HCT116 (cell line): ENCODE measurements at regions not wholly inside any gene's neighbourhood (a gene's known extent, or its start where the extent isn't known, plus 50 kb on each side); places are given as distances from the start of the nearest gene placed in this dataset.

Source experiments
- ATAC-seq: fragments of 200-7000 bp; cut with Tn5 transposase; 2 replicates; pipeline ENCODE4 v1.9.1; 2020; ENCODE audit warnings: mild to moderate bottlenecking, moderate library complexity
- BruUV-seq: library from RNA; stranded (reverse); fragments of 400-500 nt; replicated peaks from 2 replicates; lab custom pipeline; 2021; lab: Mats Ljungman, UMichigan
- CTCF ChIA-PET: fragments of 300-600 bp; sonication (Branson Sonifier 250); formaldehyde crosslinking; loops from one replicate; lab custom pipeline; 2021; ENCODE audit warnings: antibody characterized with exemption; lab: Charles Lee
- POLR2A ChIA-PET: fragments of 300-600, 350-600 bp; sonication (Branson Sonifier 250); formaldehyde crosslinking; loops from one replicate; lab custom pipeline; 2021; ENCODE audit warnings: antibody characterized with exemption; lab: Charles Lee
- RAD21 ChIA-PET, 2 experiments: fragments of 300-600 bp; sonication (Branson Sonifier 250); formaldehyde crosslinking; loops; one replicate each; lab custom pipeline; 2023; ENCODE audit warnings: low total read pairs in 2 of 2; ENCODE audit not compliant: uncharacterized antibody in 2 of 2, unreplicated experiment in 2 of 2, low non-redundant PET in 1 of 2; lab: Charles Lee
- DNase-seq: peaks from one replicate; pipeline ENCODE4 v3.0.0-alpha.2; 2010; ENCODE audit warnings: low read depth, low spot score
- H2AFZ ChIP-seq: fragments of 200-600 bp; shearing (Covaris generic), sonication (generic); 2 replicates; pipeline ENCODE4 v1.6.1; 2017; ENCODE audit warnings: low read depth, mixed run types, mixed read lengths, antibody characterized with exemption, low read length; ENCODE audit not compliant: poor library complexity, severe bottlenecking
- H3K27ac ChIP-seq: 2 replicates; pipeline ENCODE4 v1.5.1; 2012; ENCODE audit warnings: low read depth, low read length
- H3K27me3 ChIP-seq: fragments of 200-600 bp; sonication (generic); 2 replicates; pipeline ENCODE4 v1.6.1; 2016; ENCODE audit warnings: mixed run types, low read length, mixed read lengths; ENCODE audit not compliant: insufficient read depth
- H3K36me3 ChIP-seq, 2 experiments: fragments of 200-500 bp in 1 of 2; fragments of 200-600 bp in 1 of 2; sonication (Bioruptor generic) in 1 of 2; sonication (generic) in 1 of 2; 2 replicates each; pipeline versions ENCODE4 v1.5.1 to v1.6.1; 2014 to 2016; ENCODE audit warnings: low read length in 2 of 2, inconsistent platforms in 1 of 2, mixed read lengths in 1 of 2, mixed run types in 1 of 2; ENCODE audit not compliant: insufficient read depth in 2 of 2, control insufficient read depth in 1 of 2
- H3K4me1 ChIP-seq, 2 experiments: fragments of 200-600 bp in 1 of 2; sonication (generic) in 1 of 2; 2 replicates each; pipeline versions ENCODE4 v1.5.1 to v1.6.1; 2012 to 2017; ENCODE audit warnings: low read length in 2 of 2, inconsistent platforms in 1 of 2, mild to moderate bottlenecking in 1 of 2, mixed read lengths in 1 of 2, mixed run types in 1 of 2, moderate library complexity in 1 of 2; ENCODE audit not compliant: insufficient read depth in 2 of 2, control insufficient read depth in 1 of 2
- H3K4me2 ChIP-seq: fragments of 200-600 bp; sonication (generic); 2 replicates; pipeline ENCODE4 v1.6.1; 2017; ENCODE audit warnings: mixed run types, low read length, mixed read lengths
- H3K4me3 ChIP-seq, 2 experiments: fragments of 200-600 bp in 1 of 2; sonication (generic) in 1 of 2; replicated peaks in 1 of 2; 2 replicates each; pipeline ENCODE4 v1.5.1; 2011 to 2016; ENCODE audit warnings: low read length in 2 of 2, control low read depth in 1 of 2, low read depth in 1 of 2, mild to moderate bottlenecking in 1 of 2, mixed read lengths in 1 of 2, mixed run types in 1 of 2
- H3K79me2 ChIP-seq: fragments of 200-600 bp; sonication (generic); 2 replicates; pipeline ENCODE4 v1.6.1; 2017; ENCODE audit warnings: mild to moderate bottlenecking, mixed run types, low read length, moderate library complexity, mixed read lengths; ENCODE audit not compliant: insufficient read depth
- H3K9ac ChIP-seq: fragments of 200-600 bp; sonication (generic); 2 replicates; pipeline ENCODE4 v1.6.1; 2016; ENCODE audit warnings: low read length, mixed read lengths
- H3K9me2 ChIP-seq: fragments of 200-600 bp; sonication (generic), shearing (Covaris generic); 2 replicates; pipeline ENCODE4 v1.6.1; 2017; ENCODE audit warnings: mixed run types, mild to moderate bottlenecking, moderate library complexity; ENCODE audit not compliant: insufficient read depth
- H3K9me3 ChIP-seq, 2 experiments: fragments of 200-500 bp in 1 of 2; fragments of 200-600 bp in 1 of 2; sonication (Bioruptor generic) in 1 of 2; sonication (generic) in 1 of 2; 2 replicates each; pipeline ENCODE4 v1.6.1; 2014 to 2017; ENCODE audit warnings: low read length in 2 of 2, mixed read lengths in 2 of 2, inconsistent platforms in 1 of 2, low read depth in 1 of 2, mild to moderate bottlenecking in 1 of 2, mixed run types in 1 of 2, moderate library complexity in 1 of 2; ENCODE audit not compliant: control insufficient read depth in 1 of 2, insufficient read depth in 1 of 2
- H4K20me1 ChIP-seq: fragments of 200-600 bp; sonication (generic), shearing (Covaris generic); 2 replicates; pipeline ENCODE4 v1.6.1; 2017; ENCODE audit warnings: mixed run types, mild to moderate bottlenecking, moderate library complexity; ENCODE audit not compliant: insufficient read depth
- CEBPB ChIP-seq: IDR thresholded peaks from 2 replicates; pipeline ENCODE4 v1.6.1; 2012; ENCODE audit warnings: low read depth
- CTCF ChIP-seq, 3 experiments: fragments of 200-600 bp in 1 of 3; sonication (generic) in 1 of 3; IDR thresholded peaks in 2 of 3; conservative IDR thresholded peaks in 1 of 3; 2 replicates each; pipeline ENCODE4 v1.5.1; 2012 to 2017; ENCODE audit warnings: low read depth in 2 of 3, low read length in 2 of 3, antibody characterized with exemption in 1 of 3, borderline replicate concordance in 1 of 3, control low read depth in 1 of 3, mild to moderate bottlenecking in 1 of 3, mixed read lengths in 1 of 3, mixed run types in 1 of 3, moderate library complexity in 1 of 3; ENCODE audit not compliant: insufficient read depth in 1 of 3
- EGR1 ChIP-seq: IDR thresholded peaks from 2 replicates; pipeline ENCODE4 v1.6.1; 2012; ENCODE audit warnings: low read depth
- MAX ChIP-seq: IDR thresholded peaks from 2 replicates; pipeline ENCODE4 v1.6.1; 2012
- POLR2AphosphoS5 ChIP-seq: IDR thresholded peaks from 2 replicates; pipeline ENCODE4 v1.6.1; 2011; ENCODE audit warnings: mild to moderate bottlenecking, low read depth, low read length, moderate library complexity
- RAD21 ChIP-seq: IDR thresholded peaks from 2 replicates; pipeline ENCODE4 v1.6.1; 2012; ENCODE audit warnings: low read depth, mild to moderate bottlenecking
- REST ChIP-seq: IDR thresholded peaks from 2 replicates; pipeline ENCODE4 v1.6.1; 2012; ENCODE audit warnings: low read depth
- SP1 ChIP-seq: IDR thresholded peaks from 2 replicates; pipeline ENCODE4 v1.6.1; 2012; ENCODE audit warnings: low read depth
- TCF7L2 ChIP-seq: IDR thresholded peaks from 2 replicates; pipeline ENCODE4 v1.7.0; 2011; ENCODE audit warnings: borderline replicate concordance, inconsistent platforms; ENCODE audit not compliant: insufficient read depth, insufficient read length; ENCODE audit errors: extremely low read depth
- YY1 ChIP-seq: IDR thresholded peaks from 2 replicates; pipeline ENCODE4 v1.6.1; 2011; ENCODE audit warnings: low read length, low read depth, moderate library complexity, mild to moderate bottlenecking; ENCODE audit not compliant: insufficient replicate concordance; ENCODE audit errors: extremely low read depth
- ZBTB33 ChIP-seq: IDR thresholded peaks from 2 replicates; pipeline ENCODE4 v1.6.1; 2011; ENCODE audit warnings: mild to moderate bottlenecking, low read length, moderate library complexity; ENCODE audit not compliant: insufficient replicate concordance; ENCODE audit errors: extremely low read depth
- intact Hi-C: fragments of 100-400 bp; cut with micrococcal nuclease; formaldehyde crosslinking; loops from 2 replicates; pipeline ENCODE4 v1.10.0; 2022

- Histone ChIP-seq H3K27ac (no peak overlapping the region), H4K20me1 (no peaks in the 10 kb centered on the region)
Measured at GRCh38 chr20:39571171-39571570, 609.0 kb downstream of the DHX35 start.

GRCh38 chr20:39568109-39568508, 606.0 kb downstream of the DHX35 start:
- no peak for ATAC-seq
- H3K4me3 ChIP-seq = no peak overlapping the region
- POLR2A ChIA-PET = no interaction called here
- no peak overlapping the region for H3K27ac ChIP-seq
- no peak for DNase-seq
- no peaks in the 10 kb centered on the region for H3K79me2 ChIP-seq
- H3K36me3 ChIP-seq = no peaks in the 10 kb centered on the region
- no peaks in the 10 kb centered on the region for H3K9me2 ChIP-seq
- H3K4me1 ChIP-seq = no peaks in the 10 kb centered on the region
- RAD21 ChIA-PET = no interaction called here
- H3K9ac ChIP-seq = no peak overlapping the region
- H4K20me1 ChIP-seq = no peaks in the 10 kb centered on the region
- H3K4me2 ChIP-seq = no peak overlapping the region
- intact Hi-C loops = no loop called here
- BruUV-seq = no TSS peak
- CTCF ChIA-PET = no interaction called here
- no peak overlapping the region for H2AFZ ChIP-seq
- no peaks in the 10 kb centered on the region for H3K27me3 ChIP-seq
- peaks cover 0 to 12% of the 10 kb centered on the region in 2 experiments; a peak in 1 of 4 replicates for H3K9me3 ChIP-seq
- no peak for TF ChIP-seq TCF7L2
- no peak for TF ChIP-seq CTCF (IDR thresholded peaks at IDR 0.05 in 2 of 3, conservative IDR thresholded peaks at IDR 0.05 in 1 of 3; ENCODE audit: borderline replicate concordance in 1 of 3, insufficient read depth in 1 of 3, low read depth in 2 of 3, low read length in 2 of 3)
- no peak for TF ChIP-seq ZBTB33
- TF ChIP-seq POLR2AphosphoS5 = no peak
- TF ChIP-seq EGR1 = no peak
- TF ChIP-seq RAD21 = no peak
- TF ChIP-seq SP1 = no peak
- TF ChIP-seq REST = no peak
- no peak for TF ChIP-seq YY1
- TF ChIP-seq CEBPB = no peak
- TF ChIP-seq MAX = no peak

More at GRCh38 chr20:39571171-39571570, 609.0 kb downstream of the DHX35 start:
- H3K4me1 ChIP-seq = no peaks in the 10 kb centered on the region
- RAD21 ChIA-PET = no interaction called here
- CTCF ChIA-PET = no interaction called here
- no peak overlapping the region for H2AFZ ChIP-seq
- H3K36me3 ChIP-seq = no peaks in the 10 kb centered on the region
- no peaks in the 10 kb centered on the region for H3K9me2 ChIP-seq
- DNase-seq (no peak), ATAC-seq (no peak)
- H3K9ac ChIP-seq = no peak overlapping the region
- H3K79me2 ChIP-seq = no peaks in the 10 kb centered on the region
- H3K4me3 ChIP-seq = no peak overlapping the region
- intact Hi-C loops = no loop called here
- H3K27me3 ChIP-seq = no peaks in the 10 kb centered on the region
- no TSS peak for BruUV-seq
- H3K4me2 ChIP-seq = no peak overlapping the region
- POLR2A ChIA-PET = no interaction called here
- TF ChIP-seq CEBPB = no peak
- no peak for TF ChIP-seq YY1
- H3K9me3 ChIP-seq = peaks cover 0 to 12% of the 10 kb centered on the region in 2 experiments; a peak in 1 of 4 replicates
